ENCODE measurements at regions not wholly inside any gene's neighbourhood (a gene's known extent, or its start where the extent isn't known, plus 50 kb on each side); places are given as distances from the start of the nearest gene placed in this dataset.

GRCh38 chr9:86854898-86855523 is 92.3 kb downstream of the GAS1 start:
- no peaks in the 10 kb centered on the region for H4K20me1 ChIP-seq (ENCODE audit: low read depth, low read length)
- H3K9me2 ChIP-seq (replicated peaks; ENCODE audit: insufficient read depth, low read length) = no peaks in the 10 kb centered on the region
- H3K4me2 ChIP-seq (ENCODE audit: low read depth, low read length, poor library complexity, severe bottlenecking) = no peak overlapping the region
- H3K9ac ChIP-seq (ENCODE audit: low read length) = no peak overlapping the region
- no peak for TF ChIP-seq EZH2phosphoT487 (conservative IDR thresholded peaks at IDR 0.05; ENCODE audit: low read length)
- TF ChIP-seq, protein P1, sequence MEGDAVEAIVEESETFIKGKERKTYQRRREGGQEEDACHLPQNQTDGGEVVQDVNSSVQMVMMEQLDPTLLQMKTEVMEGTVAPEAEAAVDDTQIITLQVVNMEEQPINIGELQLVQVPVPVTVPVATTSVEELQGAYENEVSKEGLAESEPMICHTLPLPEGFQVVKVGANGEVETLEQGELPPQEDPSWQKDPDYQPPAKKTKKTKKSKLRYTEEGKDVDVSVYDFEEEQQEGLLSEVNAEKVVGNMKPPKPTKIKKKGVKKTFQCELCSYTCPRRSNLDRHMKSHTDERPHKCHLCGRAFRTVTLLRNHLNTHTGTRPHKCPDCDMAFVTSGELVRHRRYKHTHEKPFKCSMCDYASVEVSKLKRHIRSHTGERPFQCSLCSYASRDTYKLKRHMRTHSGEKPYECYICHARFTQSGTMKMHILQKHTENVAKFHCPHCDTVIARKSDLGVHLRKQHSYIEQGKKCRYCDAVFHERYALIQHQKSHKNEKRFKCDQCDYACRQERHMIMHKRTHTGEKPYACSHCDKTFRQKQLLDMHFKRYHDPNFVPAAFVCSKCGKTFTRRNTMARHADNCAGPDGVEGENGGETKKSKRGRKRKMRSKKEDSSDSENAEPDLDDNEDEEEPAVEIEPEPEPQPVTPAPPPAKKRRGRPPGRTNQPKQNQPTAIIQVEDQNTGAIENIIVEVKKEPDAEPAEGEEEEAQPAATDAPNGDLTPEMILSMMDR (IDR thresholded peaks at IDR 0.05; ENCODE audit: insufficient read depth, low read length, poor library complexity, severe bottlenecking) = no peak
- H2AFZ ChIP-seq (ENCODE audit: low read depth, low read length, severe bottlenecking) = no peak overlapping the region
- H3K27ac ChIP-seq (ENCODE audit: low read depth, low read length) = no peak overlapping the region
- no peaks in the 10 kb centered on the region for H3K79me2 ChIP-seq (ENCODE audit: insufficient read depth, low read length)
- no peak overlapping the region for H3K4me3 ChIP-seq (ENCODE audit: insufficient read depth, low read length, poor library complexity, severe bottlenecking)
- no peaks in the 10 kb centered on the region for H3K27me3 ChIP-seq (ENCODE audit: low read length)
- no peaks in the 10 kb centered on the region for H3K36me3 ChIP-seq (ENCODE audit: low read length)
- no peaks in the 10 kb centered on the region for H3F3A ChIP-seq (ENCODE audit: insufficient read depth)
- H3K9me3 ChIP-seq (ENCODE audit: insufficient read depth, low read length) = no peaks in the 10 kb centered on the region

- H3K27me3 ChIP-seq (ENCODE audit: low read length) = no peaks in the 10 kb centered on the region
- H3K9me2 ChIP-seq (replicated peaks; ENCODE audit: insufficient read depth, low read length) = no peaks in the 10 kb centered on the region
- no peaks in the 10 kb centered on the region for H3K36me3 ChIP-seq (ENCODE audit: low read length)
- H2AFZ ChIP-seq (ENCODE audit: low read depth, low read length, severe bottlenecking) = no peak overlapping the region
- H3K9ac ChIP-seq (ENCODE audit: low read length) = no peak overlapping the region
- no peak overlapping the region for H3K27ac ChIP-seq (ENCODE audit: low read depth, low read length)
- H3K4me3 ChIP-seq (ENCODE audit: insufficient read depth, low read length, poor library complexity, severe bottlenecking) = no peak overlapping the region
- H3K9me3 ChIP-seq (ENCODE audit: insufficient read depth, low read length) = no peaks in the 10 kb centered on the region
- H3K4me2 ChIP-seq (ENCODE audit: low read depth, low read length, poor library complexity, severe bottlenecking) = no peak overlapping the region
- no peaks in the 10 kb centered on the region for H3F3A ChIP-seq (ENCODE audit: insufficient read depth)
- TF ChIP-seq, protein P1 (IDR thresholded peaks at IDR 0.05; ENCODE audit: insufficient read depth, low read length, poor library complexity, severe bottlenecking) = no peak
- no peak for TF ChIP-seq EZH2phosphoT487 (conservative IDR thresholded peaks at IDR 0.05; ENCODE audit: low read length)
- H3K79me2 ChIP-seq (ENCODE audit: insufficient read depth, low read length) = no peaks in the 10 kb centered on the region
- no peaks in the 10 kb centered on the region for H4K20me1 ChIP-seq (ENCODE audit: low read depth, low read length)
Measured at GRCh38 chr9:86846656-86847055, 100.7 kb downstream of the GAS1 start.

DNA sequence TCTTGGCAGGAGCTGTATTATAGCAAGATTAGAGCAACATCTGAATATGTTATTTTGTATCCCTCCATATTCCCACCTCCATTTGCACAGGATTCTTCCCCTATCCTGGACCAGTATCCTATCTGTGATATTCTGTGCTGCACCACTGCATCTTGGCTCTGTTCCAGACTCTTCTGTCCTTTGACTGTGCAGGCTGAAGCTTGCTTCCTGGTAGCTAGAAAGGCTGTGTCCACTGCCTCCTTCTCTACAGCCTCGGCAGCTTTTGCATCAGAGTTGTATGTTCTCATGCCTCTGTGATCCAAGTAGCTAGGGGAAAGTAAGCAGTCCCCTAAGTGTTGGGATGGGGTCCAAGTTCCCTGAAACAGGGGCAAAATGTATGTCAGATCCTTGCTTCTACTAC is 104.1 kb downstream of the GAS1 start:
- H3K4me3 ChIP-seq (ENCODE audit: insufficient read depth, low read length, poor library complexity, severe bottlenecking) = no peak overlapping the region
- H2AFZ ChIP-seq (ENCODE audit: low read depth, low read length, severe bottlenecking) = no peak overlapping the region
- H3K36me3 ChIP-seq (ENCODE audit: low read length) = no peaks in the 10 kb centered on the region
- no peak overlapping the region for H3K4me2 ChIP-seq (ENCODE audit: low read depth, low read length, poor library complexity, severe bottlenecking)
- TF ChIP-seq, protein P1 (IDR thresholded peaks at IDR 0.05; ENCODE audit: insufficient read depth, low read length, poor library complexity, severe bottlenecking) = no peak
- TF ChIP-seq EZH2phosphoT487 (conservative IDR thresholded peaks at IDR 0.05; ENCODE audit: low read length) = no peak
- H3K9ac ChIP-seq (ENCODE audit: low read length) = no peak overlapping the region
- no peaks in the 10 kb centered on the region for H3F3A ChIP-seq (ENCODE audit: insufficient read depth)
- no peaks in the 10 kb centered on the region for H3K27me3 ChIP-seq (ENCODE audit: low read length)
- no peaks in the 10 kb centered on the region for H3K79me2 ChIP-seq (ENCODE audit: insufficient read depth, low read length)
- H3K9me3 ChIP-seq (ENCODE audit: insufficient read depth, low read length) = no peaks in the 10 kb centered on the region
- no peaks in the 10 kb centered on the region for H3K9me2 ChIP-seq (replicated peaks; ENCODE audit: insufficient read depth, low read length)
- no peaks in the 10 kb centered on the region for H4K20me1 ChIP-seq (ENCODE audit: low read depth, low read length)
- no peak overlapping the region for H3K27ac ChIP-seq (ENCODE audit: low read depth, low read length)
